ENCODE measurements at regions not wholly inside any gene's neighbourhood (a gene's known extent, or its start where the extent isn't known, plus 50 kb on each side); places are given as distances from the start of the nearest gene placed in this dataset.

DNA sequence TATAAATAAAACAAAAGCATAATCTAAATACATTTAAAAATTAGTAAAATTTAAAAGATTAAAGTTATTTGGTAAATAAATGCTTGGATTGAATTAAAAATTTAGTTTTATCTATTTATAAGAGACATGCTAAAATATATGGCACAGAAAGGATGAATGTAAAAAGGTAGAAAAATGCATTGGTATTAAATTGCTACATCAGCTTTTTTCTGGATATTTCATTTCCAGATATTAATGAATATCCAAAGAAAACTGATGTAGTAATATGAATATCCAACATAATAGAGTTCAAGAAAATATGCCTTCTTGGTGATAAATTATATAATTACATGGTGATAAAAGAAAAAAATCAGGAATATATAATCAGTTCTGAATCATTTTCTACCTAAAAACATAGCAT, 1743.9 kb downstream of the RPA4 start:
- no peak for TF ChIP-seq CTCF (IDR thresholded peaks at IDR 0.05)
- no peak for TF ChIP-seq POLR2A (IDR thresholded peaks at IDR 0.05)
- TF ChIP-seq EP300 (IDR thresholded peaks at IDR 0.05) = no peak
